ENCODE measurements at regions not wholly inside any gene's neighbourhood (a gene's known extent, or its start where the extent isn't known, plus 50 kb on each side); places are given as distances from the start of the nearest gene placed in this dataset.

DNA sequence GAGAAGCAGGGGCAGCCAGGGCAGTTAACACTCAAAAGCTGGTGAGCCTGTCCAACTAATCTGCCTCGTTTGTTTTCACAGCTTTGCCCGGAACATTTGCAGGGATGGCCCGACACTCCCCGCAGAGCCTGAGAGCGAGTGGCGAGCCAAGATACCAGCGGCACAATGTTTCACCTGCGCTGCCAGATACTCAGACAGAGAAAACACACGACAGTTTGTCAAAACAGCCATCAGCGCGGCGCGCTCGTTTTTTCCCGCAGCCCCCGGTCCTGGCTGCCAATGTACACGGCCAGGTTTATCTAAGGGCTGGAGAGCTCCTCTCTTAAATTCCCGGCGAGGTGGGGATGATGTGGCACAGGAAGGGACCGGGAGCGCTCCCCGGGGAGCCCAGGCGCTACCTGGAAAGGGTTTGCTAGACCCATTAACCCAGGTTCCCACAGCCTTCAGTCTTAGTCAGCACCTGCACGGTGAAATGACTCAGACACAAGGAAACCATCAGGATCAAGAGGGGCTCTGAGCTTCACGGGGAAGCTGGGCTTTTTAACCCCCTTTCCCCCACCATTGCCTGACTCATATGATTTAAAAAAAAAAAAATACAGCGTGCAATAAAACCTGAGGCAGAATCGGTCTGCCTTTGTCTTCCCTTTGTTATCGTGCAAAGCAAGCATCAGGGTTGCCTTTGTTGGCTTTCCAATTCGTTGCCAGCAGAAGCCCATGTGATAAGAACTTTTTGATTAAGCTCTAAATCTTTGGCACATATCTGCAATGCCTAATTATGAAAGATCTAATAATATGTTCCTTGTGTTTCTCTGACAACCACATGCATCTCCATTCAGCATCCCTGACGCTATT, 186.2 kb downstream of the EFNB2 start:
- TF ChIP-seq CTCF (IDR thresholded peaks at IDR 0.05) (no peak), POLR2A (IDR thresholded peaks at IDR 0.05) (no peak)

Data from thyroid gland (tissue), 4 donors.